Heart right ventricle (tissue), 16 donors: ENCODE measurements at regions not wholly inside any gene's neighbourhood (a gene's known extent, or its start where the extent isn't known, plus 50 kb on each side); places are given as distances from the start of the nearest gene placed in this dataset.
"Not testable (repeated sequence)": the region's sequence is repeated elsewhere in the genome, so short reads cannot be mapped to it uniquely, and the experiment has no call there.

Source experiments
- ATAC-seq, 8 donors: fragments of 200-7000 bp; cut with Tn5 transposase; one replicate each; pipeline ENCODE4 v1.9.1; 2020; ENCODE audit warnings: mild to moderate bottlenecking in 8 of 8, moderate library complexity in 8 of 8, moderate number of reproducible peaks in 1 of 8
- DNase-seq, 2 donors: peaks; one replicate each; pipeline ENCODE4 v3.0.0-alpha.2; 2020
- H3K27ac ChIP-seq, 10 donors: fragments of 200-600 bp; sonication (generic) in 2 of 10; one replicate each; pipeline versions ENCODE4 v1.5.0 to v1.8.0; 2020 to 2022; ENCODE audit warnings: mild to moderate bottlenecking in 3 of 10
- H3K27me3 ChIP-seq, 7 donors: fragments of 200-600 bp; one replicate each; pipeline ENCODE4 v1.8.0; 2021 to 2022; ENCODE audit warnings: mild to moderate bottlenecking in 2 of 7
- H3K36me3 ChIP-seq, 9 donors: fragments of 200-600 bp; sonication (generic) in 1 of 9; one replicate each; pipeline versions ENCODE4 v1.5.0 to v1.8.0; 2020 to 2022; ENCODE audit warnings: mild to moderate bottlenecking in 2 of 9
- H3K4me1 ChIP-seq, 9 donors: fragments of 200-600 bp; sonication (generic) in 1 of 9; one replicate each; pipeline versions ENCODE4 v1.5.0 to v1.8.0; 2020 to 2022; ENCODE audit warnings: mild to moderate bottlenecking in 4 of 9
- H3K4me3 ChIP-seq, 10 donors: fragments of 200-600 bp; sonication (generic) in 2 of 10; one replicate each; pipeline versions ENCODE4 v1.5.0 to v1.8.0; 2020 to 2022; ENCODE audit warnings: mild to moderate bottlenecking in 7 of 10, moderate library complexity in 2 of 10
- H3K9me3 ChIP-seq, 11 donors: fragments of 200-600 bp in 10 of 11; sonication (generic) in 2 of 11; one replicate each; pipeline versions ENCODE4 v1.5.0 to v1.8.0; 2013 to 2022; ENCODE audit warnings: mild to moderate bottlenecking in 2 of 11, control low read depth in 1 of 11, moderate library complexity in 1 of 11
- WGBS, 2 donors: extraction: QIAGEN DNeasy Blood & Tissue Kit; methylation state at CpG; one replicate each; pipeline ENCODE4 v1.1.7; 2013; ENCODE audit warnings: inconsistent platforms in 1 of 2; 5-methylcytosine and 5-hydroxymethylcytosine counted together
- intact Hi-C, 10 donors: fragments of 100-400 bp; cut with DNase I; formaldehyde crosslinking; loops; one replicate each; pipeline versions ENCODE4 v1.11.1 to v1.14.2; 2022
- TF ChIP-seq, protein P1 (sequence below), 9 donors: fragments of 200-600 bp; sonication (generic) in 2 of 9; IDR thresholded peaks; one replicate each; pipeline versions ENCODE4 v1.5.0 to v1.8.0; 2021 to 2022; ENCODE audit warnings: antibody characterized with exemption in 9 of 9, mild to moderate bottlenecking in 5 of 9, moderate library complexity in 1 of 9
- donor health status: Arrhythmogenic right ventricular cardiomyopathy.
- donor health status: ischemic (EF 13 %, LVEDD 7.1; RV severe dilation, severe dysfunction).
- donor health status: healthy with polysubstance abuse.
- donor health status: DM: no; HTN: yes; CAD: no.
- donor health status: DM: no; HTN: no; CAD: no.
- donor health status: ischemic (EF 25% LVEDD 6.9; RV normal size, moderate dysfunction).
- donor health status: ischemic (EF 25% LVEDD 5.7; RV mildly dilated, moderate dysfunction).
- donor health status: healthy.
- donor health status: DM: yes; HTN: yes; CAD: no.
- donor health status: Ischemic cardiomyopathy.
- donor health status: ischemic (EF 35%, LVEDD 5.7; RV mildly dilated, moderate dysfunction).
- donor health status: nonischemic (EF 11% LVEDD 7.7; RV severe dilation, severe dysfunction).
- donor health status: DM: yes; HTN: yes; CAD: no.
- donor health status: PGD.
- donor health status: ischemic (EF 29% LVEDD 5.4; RV normal size, mild dysfunction).
- donor health status: nonischemic (EF 23%, LVEDD 6.1; RV moderate dilation, normal function).

DNA sequence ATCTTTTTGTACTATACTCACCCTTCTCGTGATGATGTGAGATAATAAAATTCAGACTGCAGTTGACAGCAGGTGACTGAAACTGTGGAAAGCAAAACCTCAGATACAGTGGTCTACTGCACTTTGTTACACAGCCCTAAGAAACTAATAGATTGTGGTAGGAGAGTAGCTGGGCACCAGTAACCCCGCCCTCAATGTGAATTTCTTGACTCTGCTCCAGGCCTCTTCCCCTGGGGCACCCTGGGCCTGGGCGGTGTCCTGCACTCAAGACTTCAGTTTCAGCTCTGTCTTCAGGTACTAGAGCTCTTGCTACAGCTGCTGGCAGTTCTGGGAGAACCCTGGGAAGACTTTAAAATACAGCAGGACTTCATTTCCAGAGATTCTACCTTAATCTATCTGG lies 197.6 kb upstream of the AVPR1A start:
- intact Hi-C loops = no loop called here
- Histone ChIP-seq H3K9me3 (no peaks in the 10 kb centered on the region), H3K36me3 (no peaks in the 10 kb centered on the region), H3K27ac (no peak overlapping the region), H3K4me1 (peaks cover 0 to 7% (median 0%) of the 10 kb centered on the region in 9 donors), H3K27me3 (no peaks in the 10 kb centered on the region), H3K4me3 (no peak overlapping the region)
- WGBS, 2 donors = 53 to 56% methylated on average over 3 of the region's 3 CpGs
- ATAC-seq (no peak), DNase-seq (no peak)
- TF ChIP-seq, protein P1, sequence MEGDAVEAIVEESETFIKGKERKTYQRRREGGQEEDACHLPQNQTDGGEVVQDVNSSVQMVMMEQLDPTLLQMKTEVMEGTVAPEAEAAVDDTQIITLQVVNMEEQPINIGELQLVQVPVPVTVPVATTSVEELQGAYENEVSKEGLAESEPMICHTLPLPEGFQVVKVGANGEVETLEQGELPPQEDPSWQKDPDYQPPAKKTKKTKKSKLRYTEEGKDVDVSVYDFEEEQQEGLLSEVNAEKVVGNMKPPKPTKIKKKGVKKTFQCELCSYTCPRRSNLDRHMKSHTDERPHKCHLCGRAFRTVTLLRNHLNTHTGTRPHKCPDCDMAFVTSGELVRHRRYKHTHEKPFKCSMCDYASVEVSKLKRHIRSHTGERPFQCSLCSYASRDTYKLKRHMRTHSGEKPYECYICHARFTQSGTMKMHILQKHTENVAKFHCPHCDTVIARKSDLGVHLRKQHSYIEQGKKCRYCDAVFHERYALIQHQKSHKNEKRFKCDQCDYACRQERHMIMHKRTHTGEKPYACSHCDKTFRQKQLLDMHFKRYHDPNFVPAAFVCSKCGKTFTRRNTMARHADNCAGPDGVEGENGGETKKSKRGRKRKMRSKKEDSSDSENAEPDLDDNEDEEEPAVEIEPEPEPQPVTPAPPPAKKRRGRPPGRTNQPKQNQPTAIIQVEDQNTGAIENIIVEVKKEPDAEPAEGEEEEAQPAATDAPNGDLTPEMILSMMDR (IDR thresholded peaks at IDR 0.05) = no peak

DNA sequence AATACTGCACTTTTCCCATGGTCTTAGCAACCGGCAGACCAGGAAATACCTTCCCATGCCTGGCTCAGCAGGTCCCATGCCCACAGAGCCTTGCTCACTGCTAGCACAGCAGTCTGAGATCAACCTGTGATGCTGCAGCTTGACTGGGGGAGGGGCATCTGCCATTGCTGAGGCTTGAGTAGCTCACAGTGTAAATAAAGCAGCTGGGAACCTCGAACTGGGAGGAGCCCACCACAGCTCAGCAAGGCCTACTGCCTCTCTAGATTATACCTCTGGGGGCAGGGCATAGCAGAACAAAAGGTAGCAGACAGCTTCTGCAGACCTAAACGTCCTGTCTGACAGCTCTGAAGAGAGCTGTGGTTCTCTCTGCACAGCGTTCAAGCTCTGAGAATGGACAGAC lies 186.2 kb upstream of the AVPR1A start:
- WGBS, 2 donors = 47 to 51% methylated on average over 4 of the region's 4 CpGs
- H3K27me3 ChIP-seq, ATAC-seq, intact Hi-C loops, H3K4me1 ChIP-seq, H3K4me3 ChIP-seq, DNase-seq, H3K27ac ChIP-seq, H3K36me3 ChIP-seq: not testable (repeated sequence)
- peaks cover 0 to 21% (median 0%) of the 10 kb centered on the region in 11 donors for H3K9me3 ChIP-seq

DNA sequence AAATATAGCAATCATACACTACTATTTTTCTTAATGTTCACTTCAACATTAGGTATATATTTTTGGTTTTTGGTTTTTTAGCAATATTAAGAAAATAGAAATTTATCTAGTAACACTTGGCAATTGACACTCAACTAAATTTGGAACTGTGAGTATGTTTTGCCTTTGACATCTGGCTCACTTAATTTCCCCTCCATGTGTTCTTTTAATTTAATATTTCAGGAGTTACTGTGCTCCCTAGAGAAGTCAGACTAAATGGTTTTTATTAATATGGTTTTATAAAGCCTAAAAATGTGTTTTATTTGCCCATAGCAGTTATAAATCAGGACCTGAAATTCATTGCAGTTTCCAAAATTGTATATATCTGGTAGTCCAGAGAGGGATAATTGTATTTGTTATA lies 175.3 kb upstream of the AVPR1A start:
- ATAC-seq = peak in 6 of 8 donors; percentile 58 to 86 (median 82)
- no peak for DNase-seq
- no peak overlapping the region for H3K4me3 ChIP-seq
- peaks cover 0 to 28% (median 5%) of the 10 kb centered on the region in 9 donors for H3K4me1 ChIP-seq
- no peaks in the 10 kb centered on the region for H3K36me3 ChIP-seq
- intact Hi-C loops = loop anchor here in 1 of 10 donors (10.0 kb wide), 1 partner anchor 99 kb away; no protein-coding TSS in a partner anchor
- TF ChIP-seq, protein P1 (IDR thresholded peaks at IDR 0.05) = no peak
- H3K27me3 ChIP-seq = no peaks in the 10 kb centered on the region
- no peaks in the 10 kb centered on the region for H3K9me3 ChIP-seq
- H3K27ac ChIP-seq = peak overlapping the region in 6 of 10 donors; percentile 12 to 65 (median 51)

DNA sequence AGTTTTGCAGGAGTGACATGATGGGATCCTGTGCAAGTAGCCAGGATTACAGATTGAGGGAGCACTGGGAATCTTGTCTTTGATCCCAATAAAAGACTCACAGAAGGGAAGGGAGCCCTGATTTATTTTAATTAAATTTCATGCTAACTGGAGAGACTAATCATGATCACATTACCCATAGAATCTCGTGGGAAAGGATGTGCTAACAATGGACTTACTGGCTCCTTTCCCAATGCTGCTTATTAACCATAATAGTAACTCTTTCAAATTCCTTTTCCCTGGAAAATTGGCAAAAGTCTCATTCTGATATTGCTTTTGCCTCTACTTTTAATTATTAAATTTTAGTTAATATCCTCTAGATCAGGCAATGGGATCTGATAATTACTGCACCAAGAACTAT lies 174.8 kb upstream of the AVPR1A start:
- TF ChIP-seq, protein P1 (IDR thresholded peaks at IDR 0.05) = no peak
- peaks cover 0 to 28% (median 5%) of the 10 kb centered on the region in 9 donors for H3K4me1 ChIP-seq
- no peaks in the 10 kb centered on the region for H3K27me3 ChIP-seq
- no peak overlapping the region for H3K4me3 ChIP-seq
- no peaks in the 10 kb centered on the region for H3K9me3 ChIP-seq
- ATAC-seq (peak in 6 of 8 donors; percentile 58 to 93 (median 74)), DNase-seq (peak in 1 of 2 donors; percentile 21)
- H3K27ac ChIP-seq = peak overlapping the region in 6 of 10 donors; percentile 0 to 65 (median 51)
- WGBS, 2 donors = 19 to 38% methylated on average over 1 of the region's 1 CpG
- intact Hi-C loops = loop anchor here in 1 of 10 donors (10.0 kb wide), 1 partner anchor 99 kb away; no protein-coding TSS in a partner anchor
- no peaks in the 10 kb centered on the region for H3K36me3 ChIP-seq

DNA sequence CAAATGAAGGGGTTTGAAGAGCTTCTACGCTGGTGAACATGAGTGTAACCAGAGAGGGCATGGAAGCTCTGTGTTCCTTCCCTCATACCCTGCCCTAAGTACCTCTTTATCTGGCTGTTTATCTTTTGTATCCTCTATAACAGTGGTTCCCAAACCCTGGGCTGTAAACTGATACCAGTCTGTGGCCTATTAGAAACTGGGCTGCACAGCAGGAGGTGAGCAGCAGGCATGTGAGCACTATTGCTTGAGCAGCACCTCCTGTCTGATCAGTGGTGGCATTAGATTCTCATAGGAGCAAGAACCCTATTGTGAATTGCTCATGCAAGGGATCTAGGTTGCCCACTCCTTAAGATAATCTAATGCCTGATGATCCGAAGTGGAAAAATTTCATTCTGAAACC lies 172.9 kb upstream of the AVPR1A start:
- Histone ChIP-seq H3K27me3 (no peaks in the 10 kb centered on the region), H3K4me3 (no peak overlapping the region), H3K4me1 (peaks cover 0 to 28% (median 5%) of the 10 kb centered on the region in 9 donors), H3K36me3 (no peaks in the 10 kb centered on the region), H3K9me3 (no peaks in the 10 kb centered on the region), H3K27ac (no peak overlapping the region)
- TF ChIP-seq, protein P1 (IDR thresholded peaks at IDR 0.05) = no peak
- WGBS, 2 donors = 91% methylated on average over 2 of the region's 2 CpGs
- ATAC-seq (no peak), DNase-seq (no peak)
- intact Hi-C loops = loop anchor here in 1 of 10 donors (10.0 kb wide), 1 partner anchor 101 kb away; no protein-coding TSS in a partner anchor
